ENCODE measurements at regions not wholly inside any gene's neighbourhood (a gene's known extent, or its start where the extent isn't known, plus 50 kb on each side); places are given as distances from the start of the nearest gene placed in this dataset.

GRCh38 chr2:83757329-83757728 is 701.8 kb downstream of the SUCLG1 start:
- H3K27ac ChIP-seq (ENCODE audit: low read depth, low read length): no peak overlapping the region
- H3K27me3 ChIP-seq (ENCODE audit: insufficient read depth, low read length): no peaks in the 10 kb centered on the region
- no peaks in the 10 kb centered on the region for H3K36me3 ChIP-seq (ENCODE audit: insufficient read depth, low read length)
- H3K4me1 ChIP-seq (ENCODE audit: control insufficient read depth, insufficient read depth, low read length, unreplicated experiment): no peaks in the 10 kb centered on the region
- no peak overlapping the region for H3K4me3 ChIP-seq (ENCODE audit: low read depth, low read length)
- H3K79me2 ChIP-seq (ENCODE audit: control insufficient read depth, insufficient read depth, low read length, unreplicated experiment): no peaks in the 10 kb centered on the region
- H2AFZ ChIP-seq (ENCODE audit: low read length, unreplicated experiment): no peak overlapping the region

GRCh38 chr2:83756219-83756618 is 702.9 kb downstream of the SUCLG1 start:
- H3K79me2 ChIP-seq (ENCODE audit: control insufficient read depth, insufficient read depth, low read length, unreplicated experiment): no peaks in the 10 kb centered on the region
- H3K27ac ChIP-seq (ENCODE audit: low read depth, low read length): no peak overlapping the region
- no peaks in the 10 kb centered on the region for H3K4me1 ChIP-seq (ENCODE audit: control insufficient read depth, insufficient read depth, low read length, unreplicated experiment)
- no peaks in the 10 kb centered on the region for H3K27me3 ChIP-seq (ENCODE audit: insufficient read depth, low read length)
- no peak overlapping the region for H2AFZ ChIP-seq (ENCODE audit: low read length, unreplicated experiment)
- no peak overlapping the region for H3K4me3 ChIP-seq (ENCODE audit: low read depth, low read length)
- no peaks in the 10 kb centered on the region for H3K36me3 ChIP-seq (ENCODE audit: insufficient read depth, low read length)

GRCh38 chr2:83747141-83747540 is 711.9 kb downstream of the SUCLG1 start:
- no peak overlapping the region for H3K4me3 ChIP-seq (ENCODE audit: low read depth, low read length)
- H3K79me2 ChIP-seq (ENCODE audit: control insufficient read depth, insufficient read depth, low read length, unreplicated experiment): no peaks in the 10 kb centered on the region
- H3K36me3 ChIP-seq (ENCODE audit: insufficient read depth, low read length): no peaks in the 10 kb centered on the region
- no peaks in the 10 kb centered on the region for H3K4me1 ChIP-seq (ENCODE audit: control insufficient read depth, insufficient read depth, low read length, unreplicated experiment)
- no peaks in the 10 kb centered on the region for H3K27me3 ChIP-seq (ENCODE audit: insufficient read depth, low read length)
- H2AFZ ChIP-seq (ENCODE audit: low read length, unreplicated experiment): no peak overlapping the region
- H3K27ac ChIP-seq (ENCODE audit: low read depth, low read length): no peak overlapping the region

- H3K4me3 ChIP-seq (ENCODE audit: low read depth, low read length): no peak overlapping the region
- no peaks in the 10 kb centered on the region for H3K4me1 ChIP-seq (ENCODE audit: control insufficient read depth, insufficient read depth, low read length, unreplicated experiment)
- H2AFZ ChIP-seq (ENCODE audit: low read length, unreplicated experiment): no peak overlapping the region
- no peaks in the 10 kb centered on the region for H3K27me3 ChIP-seq (ENCODE audit: insufficient read depth, low read length)
- H3K36me3 ChIP-seq (ENCODE audit: insufficient read depth, low read length): no peaks in the 10 kb centered on the region
- H3K79me2 ChIP-seq (ENCODE audit: control insufficient read depth, insufficient read depth, low read length, unreplicated experiment): no peaks in the 10 kb centered on the region
- no peak overlapping the region for H3K27ac ChIP-seq (ENCODE audit: low read depth, low read length)
Observed at GRCh38 chr2:83744855-83745254, 714.2 kb downstream of the SUCLG1 start.

GRCh38 chr2:83742117-83742782 is 716.8 kb downstream of the SUCLG1 start:
- H3K27me3 ChIP-seq (ENCODE audit: insufficient read depth, low read length): no peaks in the 10 kb centered on the region
- no peaks in the 10 kb centered on the region for H3K36me3 ChIP-seq (ENCODE audit: insufficient read depth, low read length)
- H3K4me3 ChIP-seq (ENCODE audit: low read depth, low read length): no peak overlapping the region
- no peak overlapping the region for H2AFZ ChIP-seq (ENCODE audit: low read length, unreplicated experiment)
- H3K27ac ChIP-seq (ENCODE audit: low read depth, low read length): no peak overlapping the region
- H3K4me1 ChIP-seq (ENCODE audit: control insufficient read depth, insufficient read depth, low read length, unreplicated experiment): no peaks in the 10 kb centered on the region
- no peaks in the 10 kb centered on the region for H3K79me2 ChIP-seq (ENCODE audit: control insufficient read depth, insufficient read depth, low read length, unreplicated experiment)

DNA sequence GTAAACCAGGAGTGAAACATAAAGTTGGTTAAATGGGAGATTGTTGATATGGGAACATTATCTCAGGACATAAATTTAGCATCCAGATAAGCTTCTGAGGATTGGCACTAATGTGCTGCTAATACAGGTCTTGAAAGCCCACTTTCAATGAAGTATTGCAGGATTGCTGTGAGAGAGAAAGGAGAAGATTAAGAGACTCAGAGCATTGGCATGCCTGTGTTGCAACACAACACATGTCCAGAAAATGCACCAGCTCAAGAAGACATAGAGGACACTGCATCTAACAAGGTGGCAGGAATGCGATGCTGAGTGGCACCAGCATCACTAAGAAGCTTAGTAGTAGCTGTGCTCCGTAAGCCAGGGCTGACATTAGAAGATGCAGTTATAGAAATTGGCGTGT is 728.9 kb downstream of the SUCLG1 start:
- H2AFZ ChIP-seq (ENCODE audit: low read length, unreplicated experiment): no peak overlapping the region
- H3K4me3 ChIP-seq (ENCODE audit: low read depth, low read length): no peak overlapping the region
- H3K79me2 ChIP-seq (ENCODE audit: control insufficient read depth, insufficient read depth, low read length, unreplicated experiment): no peaks in the 10 kb centered on the region
- no peaks in the 10 kb centered on the region for H3K27me3 ChIP-seq (ENCODE audit: insufficient read depth, low read length)
- no peak overlapping the region for H3K27ac ChIP-seq (ENCODE audit: low read depth, low read length)
- H3K36me3 ChIP-seq (ENCODE audit: insufficient read depth, low read length): no peaks in the 10 kb centered on the region
- no peaks in the 10 kb centered on the region for H3K4me1 ChIP-seq (ENCODE audit: control insufficient read depth, insufficient read depth, low read length, unreplicated experiment)

- Histone ChIP-seq H2AFZ (ENCODE audit: low read length, unreplicated experiment) (no peak overlapping the region), H3K36me3 (ENCODE audit: insufficient read depth, low read length) (no peaks in the 10 kb centered on the region), H3K4me1 (ENCODE audit: control insufficient read depth, insufficient read depth, low read length, unreplicated experiment) (no peaks in the 10 kb centered on the region), H3K27me3 (ENCODE audit: insufficient read depth, low read length) (no peaks in the 10 kb centered on the region), H3K27ac (ENCODE audit: low read depth, low read length) (no peak overlapping the region), H3K4me3 (ENCODE audit: low read depth, low read length) (no peak overlapping the region), H3K79me2 (ENCODE audit: control insufficient read depth, insufficient read depth, low read length, unreplicated experiment) (no peaks in the 10 kb centered on the region)
Observed at GRCh38 chr2:83725735-83726134, 733.3 kb downstream of the SUCLG1 start.

DNA sequence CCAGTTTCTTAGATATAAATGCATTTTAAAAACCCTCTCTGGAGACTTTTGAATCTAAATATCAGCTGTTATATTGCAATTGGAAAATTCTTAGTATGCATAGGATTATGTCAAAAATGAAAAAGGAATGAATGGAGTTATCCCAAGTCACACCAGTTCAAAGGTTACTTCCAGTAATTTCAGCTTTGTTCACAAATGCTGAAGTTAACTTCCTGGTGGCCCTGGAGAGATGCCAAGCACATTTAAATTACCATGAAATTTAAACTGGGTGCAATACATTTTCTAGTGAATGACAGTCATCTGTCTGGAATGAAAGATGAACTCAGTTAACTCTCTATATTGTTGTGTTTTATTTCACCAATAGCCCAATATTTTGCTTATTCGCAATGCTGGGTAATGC is 753.9 kb downstream of the SUCLG1 start:
- H2AFZ ChIP-seq (ENCODE audit: low read length, unreplicated experiment): no peak overlapping the region
- H3K4me3 ChIP-seq (ENCODE audit: low read depth, low read length): no peak overlapping the region
- no peak overlapping the region for H3K27ac ChIP-seq (ENCODE audit: low read depth, low read length)
- H3K4me1 ChIP-seq (ENCODE audit: control insufficient read depth, insufficient read depth, low read length, unreplicated experiment): no peaks in the 10 kb centered on the region
- no peaks in the 10 kb centered on the region for H3K27me3 ChIP-seq (ENCODE audit: insufficient read depth, low read length)
- no peaks in the 10 kb centered on the region for H3K36me3 ChIP-seq (ENCODE audit: insufficient read depth, low read length)
- no peaks in the 10 kb centered on the region for H3K79me2 ChIP-seq (ENCODE audit: control insufficient read depth, insufficient read depth, low read length, unreplicated experiment)

DNA sequence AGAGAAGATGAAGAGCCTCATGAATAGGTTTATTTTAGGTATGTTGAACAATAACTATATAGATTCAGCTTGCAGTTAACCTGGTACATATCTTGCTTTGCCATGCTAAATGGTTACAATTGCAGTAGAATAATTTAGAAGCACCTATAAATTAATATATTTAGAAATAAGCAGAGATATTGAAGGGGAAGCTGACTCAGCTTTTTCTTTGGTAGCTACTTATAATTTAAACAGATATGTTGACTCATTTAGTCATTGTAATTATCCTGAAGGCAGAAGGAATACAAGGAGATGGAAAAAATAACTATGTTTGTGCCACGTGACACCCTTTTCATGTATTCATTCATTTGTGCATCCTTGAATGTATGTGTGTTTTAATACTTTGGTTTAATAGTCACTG is 755.5 kb downstream of the SUCLG1 start:
- Histone ChIP-seq H3K79me2 (ENCODE audit: control insufficient read depth, insufficient read depth, low read length, unreplicated experiment) (no peaks in the 10 kb centered on the region), H2AFZ (ENCODE audit: low read length, unreplicated experiment) (no peak overlapping the region), H3K4me1 (ENCODE audit: control insufficient read depth, insufficient read depth, low read length, unreplicated experiment) (no peaks in the 10 kb centered on the region), H3K27me3 (ENCODE audit: insufficient read depth, low read length) (no peaks in the 10 kb centered on the region), H3K4me3 (ENCODE audit: low read depth, low read length) (no peak overlapping the region), H3K27ac (ENCODE audit: low read depth, low read length) (no peak overlapping the region), H3K36me3 (ENCODE audit: insufficient read depth, low read length) (no peaks in the 10 kb centered on the region)

GRCh38 chr2:83696838-83697237 is 762.2 kb downstream of the SUCLG1 start:
- Histone ChIP-seq H3K79me2 (ENCODE audit: control insufficient read depth, insufficient read depth, low read length, unreplicated experiment) (no peaks in the 10 kb centered on the region), H2AFZ (ENCODE audit: low read length, unreplicated experiment) (no peak overlapping the region), H3K4me1 (ENCODE audit: control insufficient read depth, insufficient read depth, low read length, unreplicated experiment) (no peaks in the 10 kb centered on the region), H3K27me3 (ENCODE audit: insufficient read depth, low read length) (no peaks in the 10 kb centered on the region), H3K27ac (ENCODE audit: low read depth, low read length) (no peak overlapping the region), H3K4me3 (ENCODE audit: low read depth, low read length) (no peak overlapping the region), H3K36me3 (ENCODE audit: insufficient read depth, low read length) (no peaks in the 10 kb centered on the region)

GRCh38 chr2:83695530-83695929 is 763.5 kb downstream of the SUCLG1 start:
- Histone ChIP-seq H3K36me3 (ENCODE audit: insufficient read depth, low read length) (no peaks in the 10 kb centered on the region), H2AFZ (ENCODE audit: low read length, unreplicated experiment) (no peak overlapping the region), H3K4me3 (ENCODE audit: low read depth, low read length) (no peak overlapping the region), H3K27ac (ENCODE audit: low read depth, low read length) (no peak overlapping the region), H3K79me2 (ENCODE audit: control insufficient read depth, insufficient read depth, low read length, unreplicated experiment) (no peaks in the 10 kb centered on the region), H3K4me1 (ENCODE audit: control insufficient read depth, insufficient read depth, low read length, unreplicated experiment) (no peaks in the 10 kb centered on the region), H3K27me3 (ENCODE audit: insufficient read depth, low read length) (no peaks in the 10 kb centered on the region)
